ENCODE measurements at regions not wholly inside any gene's neighbourhood (a gene's known extent, or its start where the extent isn't known, plus 50 kb on each side); places are given as distances from the start of the nearest gene placed in this dataset.

- peaks cover 2% of the 10 kb centered on the region for H3K36me3 Mint-ChIP-seq (ENCODE audit: low read depth)
- no peak overlapping the region for H3K27ac Mint-ChIP-seq
- H3K9me3 Mint-ChIP-seq: no peaks in the 10 kb centered on the region
- H3K4me3 Mint-ChIP-seq: no peak overlapping the region
- peaks cover 2% of the 10 kb centered on the region for H3K27me3 Mint-ChIP-seq (ENCODE audit: low read depth)
- H3K4me1 Mint-ChIP-seq (ENCODE audit: low read depth): no peaks in the 10 kb centered on the region
These were observed 91.6 kb upstream of the BMP2K start for GRCh38 chr4:78684325-78685079.

DNA sequence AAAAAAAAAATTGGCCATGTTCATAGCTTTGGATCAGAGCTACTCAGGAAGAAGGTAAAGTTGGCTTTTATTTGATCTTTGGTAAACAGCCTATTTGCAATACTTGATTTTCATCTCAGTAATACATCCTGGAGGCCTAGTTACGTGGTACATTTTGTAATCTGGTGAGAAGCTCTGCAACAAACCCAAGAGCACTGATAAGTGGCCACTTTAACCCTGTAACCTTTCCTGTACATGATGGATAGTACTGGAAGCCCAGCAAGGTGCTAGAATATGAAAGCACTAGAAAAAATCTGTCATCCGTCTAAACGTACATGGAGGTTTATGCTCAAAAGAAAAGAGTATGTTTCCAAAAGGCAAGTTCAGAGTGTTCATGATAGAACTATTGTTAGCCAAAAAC lies 88.3 kb upstream of the BMP2K start:
- Mint-ChIP-seq H3K27me3 (ENCODE audit: low read depth) (no peaks in the 10 kb centered on the region), H3K4me1 (ENCODE audit: low read depth) (peaks cover 11% of the 10 kb centered on the region), H3K36me3 (ENCODE audit: low read depth) (no peaks in the 10 kb centered on the region), H3K4me3 (no peak overlapping the region), H3K9me3 (no peaks in the 10 kb centered on the region), H3K27ac (no peak overlapping the region)

GRCh38 chr4:78688366-78688765 lies 87.8 kb upstream of the BMP2K start:
- no peaks in the 10 kb centered on the region for H3K36me3 Mint-ChIP-seq (ENCODE audit: low read depth)
- no peaks in the 10 kb centered on the region for H3K9me3 Mint-ChIP-seq
- H3K4me1 Mint-ChIP-seq (ENCODE audit: low read depth): peaks cover 11% of the 10 kb centered on the region
- no peak overlapping the region for H3K27ac Mint-ChIP-seq
- no peaks in the 10 kb centered on the region for H3K27me3 Mint-ChIP-seq (ENCODE audit: low read depth)
- H3K4me3 Mint-ChIP-seq: no peak overlapping the region

GRCh38 chr4:78689261-78689660 lies 86.9 kb upstream of the BMP2K start:
- Mint-ChIP-seq H3K36me3 (ENCODE audit: low read depth) (no peaks in the 10 kb centered on the region), H3K4me3 (no peak overlapping the region), H3K9me3 (no peaks in the 10 kb centered on the region), H3K4me1 (ENCODE audit: low read depth) (peaks cover 11% of the 10 kb centered on the region), H3K27ac (no peak overlapping the region), H3K27me3 (ENCODE audit: low read depth) (no peaks in the 10 kb centered on the region)

GRCh38 chr4:78689700-78690323 lies 86.3 kb upstream of the BMP2K start:
- Mint-ChIP-seq H3K27ac (no peak overlapping the region), H3K27me3 (ENCODE audit: low read depth) (no peaks in the 10 kb centered on the region), H3K9me3 (no peaks in the 10 kb centered on the region), H3K4me1 (ENCODE audit: low read depth) (peaks cover 11% of the 10 kb centered on the region), H3K4me3 (no peak overlapping the region), H3K36me3 (ENCODE audit: low read depth) (no peaks in the 10 kb centered on the region)

- no peaks in the 10 kb centered on the region for H3K27me3 Mint-ChIP-seq (ENCODE audit: low read depth)
- no peaks in the 10 kb centered on the region for H3K9me3 Mint-ChIP-seq
- H3K4me1 Mint-ChIP-seq (ENCODE audit: low read depth): peaks cover 11% of the 10 kb centered on the region
- H3K27ac Mint-ChIP-seq: no peak overlapping the region
- H3K4me3 Mint-ChIP-seq: no peak overlapping the region
- H3K36me3 Mint-ChIP-seq (ENCODE audit: low read depth): no peaks in the 10 kb centered on the region
These were observed 84.8 kb upstream of the BMP2K start for GRCh38 chr4:78691334-78691754.

- no peaks in the 10 kb centered on the region for H3K27me3 Mint-ChIP-seq (ENCODE audit: low read depth)
- no peak overlapping the region for H3K27ac Mint-ChIP-seq
- H3K4me3 Mint-ChIP-seq: no peak overlapping the region
These were observed 84.0 kb upstream of the BMP2K start for GRCh38 chr4:78691971-78692821.

GRCh38 chr4:78692822-78693170 lies 83.4 kb upstream of the BMP2K start:
- Mint-ChIP-seq H3K36me3 (ENCODE audit: low read depth) (no peaks in the 10 kb centered on the region), H3K4me3 (no peak overlapping the region), H3K4me1 (ENCODE audit: low read depth) (peaks cover 11% of the 10 kb centered on the region), H3K27ac (no peak overlapping the region), H3K27me3 (ENCODE audit: low read depth) (no peaks in the 10 kb centered on the region), H3K9me3 (no peaks in the 10 kb centered on the region)

More at GRCh38 chr4:78691971-78692821, 84.0 kb upstream of the BMP2K start:
- Mint-ChIP-seq H3K9me3 (no peaks in the 10 kb centered on the region), H3K36me3 (ENCODE audit: low read depth) (no peaks in the 10 kb centered on the region), H3K4me1 (ENCODE audit: low read depth) (peaks cover 11% of the 10 kb centered on the region)

GRCh38 chr4:78693777-78694456 lies 82.2 kb upstream of the BMP2K start:
- Mint-ChIP-seq H3K9me3 (no peaks in the 10 kb centered on the region), H3K4me1 (ENCODE audit: low read depth) (peaks cover 11% of the 10 kb centered on the region), H3K27ac (no peak overlapping the region), H3K36me3 (ENCODE audit: low read depth) (no peaks in the 10 kb centered on the region), H3K27me3 (ENCODE audit: low read depth) (no peaks in the 10 kb centered on the region), H3K4me3 (no peak overlapping the region)

- H3K9me3 Mint-ChIP-seq: no peaks in the 10 kb centered on the region
- H3K4me3 Mint-ChIP-seq: no peak overlapping the region
- H3K27ac Mint-ChIP-seq: no peak overlapping the region
- H3K36me3 Mint-ChIP-seq (ENCODE audit: low read depth): no peaks in the 10 kb centered on the region
- no peaks in the 10 kb centered on the region for H3K27me3 Mint-ChIP-seq (ENCODE audit: low read depth)
- peaks cover 11% of the 10 kb centered on the region for H3K4me1 Mint-ChIP-seq (ENCODE audit: low read depth)
These were observed 81.7 kb upstream of the BMP2K start for GRCh38 chr4:78694457-78694787.

DNA sequence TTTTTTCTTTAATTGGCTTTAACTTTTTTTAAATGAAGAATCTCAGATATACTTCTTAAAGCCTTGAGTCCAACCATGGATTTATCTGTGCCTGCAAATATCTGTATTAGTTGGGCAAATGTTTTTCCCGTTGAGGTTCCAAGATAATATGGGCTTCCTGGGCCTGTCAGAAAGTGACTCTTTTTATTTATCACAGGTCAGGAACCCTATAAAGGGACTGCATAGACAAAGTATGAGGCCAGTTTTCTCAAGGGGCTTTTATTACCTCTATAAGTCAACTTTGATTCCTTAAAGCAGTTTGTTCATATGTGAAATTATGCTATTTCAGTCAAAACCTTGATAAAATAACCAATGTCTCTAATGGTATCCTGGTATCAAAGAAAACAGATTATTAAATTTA lies 80.2 kb upstream of the BMP2K start:
- H3K9me3 Mint-ChIP-seq: no peaks in the 10 kb centered on the region
- H3K4me3 Mint-ChIP-seq: no peak overlapping the region
- no peaks in the 10 kb centered on the region for H3K36me3 Mint-ChIP-seq (ENCODE audit: low read depth)
- no peak overlapping the region for H3K27ac Mint-ChIP-seq
- peaks cover 11% of the 10 kb centered on the region for H3K4me1 Mint-ChIP-seq (ENCODE audit: low read depth)
- H3K27me3 Mint-ChIP-seq (ENCODE audit: low read depth): no peaks in the 10 kb centered on the region

- Mint-ChIP-seq H3K9me3 (peaks cover 19% of the 10 kb centered on the region), H3K36me3 (ENCODE audit: low read depth) (peaks cover 5% of the 10 kb centered on the region), H3K27me3 (ENCODE audit: low read depth) (no peaks in the 10 kb centered on the region), H3K27ac (no peak overlapping the region), H3K4me1 (ENCODE audit: low read depth) (no peaks in the 10 kb centered on the region), H3K4me3 (no peak overlapping the region)
These were observed 73.1 kb upstream of the BMP2K start for GRCh38 chr4:78703079-78703478.

- Mint-ChIP-seq H3K27me3 (ENCODE audit: low read depth) (no peaks in the 10 kb centered on the region), H3K27ac (peak overlapping the region; percentile 31), H3K9me3 (peaks cover 19% of the 10 kb centered on the region), H3K4me1 (ENCODE audit: low read depth) (no peaks in the 10 kb centered on the region), H3K4me3 (no peak overlapping the region), H3K36me3 (ENCODE audit: low read depth) (peaks cover 5% of the 10 kb centered on the region)
These were observed 71.8 kb upstream of the BMP2K start for GRCh38 chr4:78704317-78704716.

DNA sequence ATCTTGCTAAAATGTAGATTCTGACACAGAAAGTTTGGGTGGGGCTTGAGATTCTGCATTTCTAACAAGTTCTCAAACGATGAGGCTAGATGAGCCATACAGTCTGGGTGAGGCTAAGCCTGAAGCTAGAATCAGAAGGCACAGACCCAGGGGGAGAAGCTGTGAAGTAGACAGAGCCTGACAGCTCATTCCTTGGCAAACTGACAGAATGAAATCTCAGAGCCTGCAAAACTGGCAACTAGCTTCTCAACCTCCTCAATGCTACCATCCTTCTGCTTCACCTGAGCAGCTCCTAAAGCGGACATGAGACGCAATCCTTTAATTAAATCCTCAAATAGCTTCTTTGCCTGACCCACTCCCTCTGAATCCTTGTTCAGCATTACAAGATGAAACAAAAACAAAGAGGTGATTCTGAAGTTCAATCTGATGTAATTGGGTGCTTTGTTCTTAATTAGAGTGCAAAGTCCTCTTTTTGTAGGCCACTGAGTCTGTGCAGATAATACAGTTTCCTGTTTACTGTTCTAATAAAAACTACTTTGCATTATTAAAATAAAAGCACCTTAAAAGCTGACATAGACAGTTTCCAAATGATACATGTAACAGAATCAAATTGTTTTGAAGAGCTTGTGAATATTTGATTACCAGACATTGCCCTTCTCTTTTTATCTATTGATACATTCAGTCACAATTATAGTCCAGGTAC lies 71.0 kb upstream of the BMP2K start:
- Mint-ChIP-seq H3K4me1 (ENCODE audit: low read depth) (no peaks in the 10 kb centered on the region), H3K27me3 (ENCODE audit: low read depth) (no peaks in the 10 kb centered on the region), H3K4me3 (no peak overlapping the region), H3K9me3 (peaks cover 19% of the 10 kb centered on the region), H3K27ac (no peak overlapping the region), H3K36me3 (ENCODE audit: low read depth) (peaks cover 5% of the 10 kb centered on the region)

Measured in T-helper 1 cell treated with Interleukin-12 subunit alpha and Interleukin-12 subunit beta and Interleukin-4 antibody, amounts not matched to agents 30 μg/mL and 1 μg/mL, for 36 hours (primary cell).